ENCODE measurements at regions not wholly inside any gene's neighbourhood (a gene's known extent, or its start where the extent isn't known, plus 50 kb on each side); places are given as distances from the start of the nearest gene placed in this dataset.

GRCh38 chr2:239461291-239462190 lies 60.7 kb upstream of the HDAC4 start:
- no peak for DNase-seq

- no peak for DNase-seq
Observed at GRCh38 chr2:239460780-239461179, 60.0 kb upstream of the HDAC4 start.

- DNase-seq, result no peak
Observed at GRCh38 chr2:239459606-239460005, 58.8 kb upstream of the HDAC4 start.

- DNase-seq, result no peak
Observed at GRCh38 chr2:239459056-239459455, 58.2 kb upstream of the HDAC4 start.

- DNase-seq, result no peak
Observed at GRCh38 chr2:239457586-239458445, 57.0 kb upstream of the HDAC4 start.

GRCh38 chr2:239456940-239457339 lies 56.1 kb upstream of the HDAC4 start:
- no peak for DNase-seq

GRCh38 chr2:239455436-239456203 lies 54.8 kb upstream of the HDAC4 start:
- no peak for DNase-seq

GRCh38 chr2:239454507-239454906 lies 53.7 kb upstream of the HDAC4 start:
- DNase-seq, result no peak

Data from activated effector memory CD4-positive, alpha-beta T cell treated with anti-CD3 and anti-CD28 coated beads, Interleukin-2, amount 50 U/mL, for 16 hours (primary cell).